NCI-H226 (cell line): ENCODE measurements at regions not wholly inside any gene's neighbourhood (a gene's known extent, or its start where the extent isn't known, plus 50 kb on each side); places are given as distances from the start of the nearest gene placed in this dataset.
"Not testable (repeated sequence)": the region's sequence is repeated elsewhere in the genome, so short reads cannot be mapped to it uniquely, and the experiment has no call there.

Source experiments
- DNase-seq: peaks from one replicate; pipeline ENCODE4 v3.0.0-alpha.2; 2015

GRCh38 chr1:221263831-221264767 is 384.9 kb downstream of the HLX start:
- DNase-seq: peak; percentile 16

- no peak for DNase-seq
Observed at GRCh38 chr1:221264848-221265247, 385.6 kb downstream of the HLX start.

- peak; percentile 33 for DNase-seq
Observed at GRCh38 chr1:221268295-221268694, 389.1 kb downstream of the HLX start.

GRCh38 chr1:221271701-221272100 is 392.5 kb downstream of the HLX start:
- no peak for DNase-seq

GRCh38 chr1:221272940-221273339 is 393.7 kb downstream of the HLX start:
- DNase-seq: no peak

DNA sequence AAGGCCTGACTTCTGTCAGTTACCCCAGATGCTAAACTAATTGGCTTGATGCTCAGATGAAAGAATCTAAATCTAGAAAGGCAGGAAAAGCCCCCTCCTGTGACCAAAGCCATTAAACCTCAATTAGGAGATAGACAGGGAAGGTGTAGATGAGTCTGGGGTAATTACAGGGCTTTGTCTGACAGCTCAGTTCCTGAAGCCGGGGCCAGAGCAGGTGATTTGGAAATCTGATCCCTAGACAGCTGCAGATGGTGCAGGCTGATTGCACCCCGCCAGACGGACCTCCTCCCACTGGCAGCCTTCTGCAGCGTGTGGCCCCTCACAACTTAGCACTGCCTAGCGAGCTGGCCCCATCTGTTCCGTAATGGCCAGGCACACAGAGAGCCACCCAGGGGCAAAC is 395.1 kb downstream of the HLX start:
- no peak for DNase-seq

GRCh38 chr1:221276896-221277409 is 397.7 kb downstream of the HLX start:
- no peak for DNase-seq

- no peak for DNase-seq
Observed at GRCh38 chr1:221279146-221279545, 399.9 kb downstream of the HLX start.

DNA sequence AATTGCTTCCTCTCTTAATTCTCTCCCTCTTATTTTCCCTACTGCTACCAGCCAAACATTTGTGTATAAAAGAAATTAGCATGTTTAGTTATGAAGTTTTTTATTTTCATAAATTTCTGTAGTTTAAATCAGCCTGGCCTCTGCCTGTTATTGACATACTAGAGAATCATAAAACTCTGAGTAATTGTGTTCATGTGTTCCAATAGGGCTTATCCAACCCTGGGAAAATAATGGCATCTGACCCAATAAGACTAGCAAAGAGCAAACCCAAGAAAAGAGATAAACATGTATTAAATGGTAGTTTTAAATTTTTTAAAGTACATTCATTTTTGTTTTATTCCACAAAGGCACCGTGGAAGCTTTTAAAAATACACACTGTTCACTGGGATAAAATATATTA is 404.3 kb downstream of the HLX start:
- DNase-seq: no peak

DNA sequence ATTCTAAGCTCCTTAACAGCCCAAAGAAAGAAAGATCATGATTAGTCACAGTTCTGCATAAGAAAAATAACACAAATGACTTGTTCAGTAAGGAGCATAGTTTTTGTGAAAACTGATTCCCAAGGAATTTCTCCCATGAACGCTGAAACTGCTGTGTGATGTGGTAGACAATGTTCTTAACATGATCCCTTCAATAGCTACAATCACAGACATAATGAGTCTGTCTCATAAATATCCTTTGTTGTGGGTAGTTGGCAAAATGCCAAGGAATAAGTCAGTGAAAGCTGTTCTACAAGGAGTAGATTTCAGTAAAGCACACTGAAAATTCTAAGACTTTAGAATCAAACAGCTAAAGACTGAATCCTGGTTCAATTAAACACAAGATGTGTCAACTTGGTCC is 404.8 kb downstream of the HLX start:
- DNase-seq: no peak

DNA sequence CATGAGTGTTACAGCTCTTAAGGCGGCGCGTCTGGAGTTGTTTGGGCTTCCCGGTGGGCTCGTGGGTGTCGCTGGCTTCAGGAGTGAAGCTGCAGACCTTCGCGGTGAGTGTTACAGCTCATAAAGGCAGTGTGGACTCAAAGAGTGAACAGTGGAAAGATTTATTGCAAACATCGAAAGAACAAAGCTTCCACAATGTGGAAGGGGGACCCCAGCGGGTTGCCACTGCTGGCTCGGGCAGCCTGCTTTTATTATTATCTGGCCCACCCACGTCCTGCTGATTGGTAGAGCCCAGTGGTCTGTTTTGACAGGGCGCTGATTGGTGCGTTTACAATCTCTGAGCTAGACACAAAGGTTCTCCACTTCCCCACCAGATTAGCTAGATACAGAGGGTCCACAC is 405.7 kb downstream of the HLX start:
- not testable (repeated sequence) for DNase-seq

GRCh38 chr1:221285458-221286210 is 406.4 kb downstream of the HLX start:
- DNase-seq: not testable (repeated sequence)

DNA sequence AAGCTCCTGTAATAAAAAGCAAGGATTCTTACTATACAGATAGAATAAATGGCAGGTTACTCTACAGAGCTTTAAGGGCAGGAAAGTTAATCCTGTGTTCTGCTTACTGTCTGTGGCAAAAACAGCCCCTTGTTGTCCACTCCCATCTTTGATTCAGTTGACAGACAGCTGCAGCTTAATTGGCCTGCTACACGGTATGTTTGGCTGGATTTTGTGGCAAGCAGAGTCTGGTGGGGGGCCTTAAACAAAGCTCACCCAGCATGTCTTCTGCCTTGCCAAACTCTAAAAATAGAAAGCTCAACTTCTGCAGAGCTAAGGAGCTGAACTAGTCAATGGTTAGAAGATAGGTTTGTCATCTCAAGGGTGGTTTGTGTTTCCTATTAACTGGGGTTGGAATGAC is 407.2 kb downstream of the HLX start:
- no peak for DNase-seq

GRCh38 chr1:221289103-221289502 is 409.9 kb downstream of the HLX start:
- no peak for DNase-seq

DNA sequence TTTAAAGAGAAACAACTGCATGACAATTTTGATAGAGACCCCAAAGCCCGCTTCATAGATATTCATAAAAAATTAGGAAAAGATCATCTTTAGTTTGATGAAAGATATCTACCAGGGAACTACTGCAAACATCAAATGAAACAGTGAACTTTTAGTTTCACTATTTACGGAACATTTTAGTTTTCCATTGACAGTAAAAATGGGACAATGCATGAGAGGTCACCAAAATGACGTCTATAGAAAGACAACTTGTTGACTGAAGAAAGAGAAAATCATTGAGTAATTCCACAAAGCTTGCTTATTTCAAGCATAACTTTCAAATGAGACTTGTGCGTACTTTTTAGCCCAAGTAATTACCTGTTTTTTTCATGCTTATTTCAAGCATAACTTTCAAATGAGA is 411.4 kb downstream of the HLX start:
- no peak for DNase-seq

DNA sequence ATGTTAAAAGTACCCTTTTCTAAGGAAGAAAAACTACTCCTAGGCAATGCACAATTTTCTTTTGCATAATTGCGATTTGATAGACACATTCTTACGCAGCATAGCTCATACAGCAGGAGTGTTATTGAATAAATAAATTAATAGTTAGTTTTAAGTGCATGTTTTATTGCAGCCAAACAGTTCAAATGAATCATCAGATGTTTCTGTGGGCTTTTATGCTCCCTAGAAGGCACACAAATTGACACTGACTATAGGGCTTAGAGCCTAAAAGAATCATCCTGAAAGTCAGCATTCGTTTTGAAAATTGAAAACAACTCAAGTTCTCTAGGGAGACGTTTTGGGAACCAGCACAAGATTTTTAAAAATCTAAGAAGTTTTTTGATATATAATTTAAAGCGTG is 411.9 kb downstream of the HLX start:
- no peak for DNase-seq

DNA sequence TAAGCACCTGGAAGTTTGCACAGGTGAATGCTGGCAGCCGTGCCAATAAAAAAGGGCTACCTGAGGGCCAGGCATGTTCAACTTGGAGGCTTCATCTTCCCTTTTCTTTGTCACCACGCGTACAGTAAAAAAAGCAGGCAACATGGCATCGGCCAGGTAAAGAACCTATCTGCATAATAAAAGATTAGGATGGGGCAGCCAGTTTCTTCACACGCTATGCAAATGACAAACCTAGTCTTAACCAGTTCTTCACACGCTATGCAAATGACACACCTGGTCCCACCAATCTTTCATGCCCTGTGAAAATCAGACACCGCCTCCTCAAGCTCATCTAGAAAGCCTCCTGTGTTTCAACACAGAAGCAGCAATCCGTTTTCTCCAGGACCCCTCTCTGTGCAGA is 413.4 kb downstream of the HLX start:
- DNase-seq: no peak

- peak; percentile 3 for DNase-seq
Observed at GRCh38 chr1:221294242-221294641, 415.0 kb downstream of the HLX start.

DNA sequence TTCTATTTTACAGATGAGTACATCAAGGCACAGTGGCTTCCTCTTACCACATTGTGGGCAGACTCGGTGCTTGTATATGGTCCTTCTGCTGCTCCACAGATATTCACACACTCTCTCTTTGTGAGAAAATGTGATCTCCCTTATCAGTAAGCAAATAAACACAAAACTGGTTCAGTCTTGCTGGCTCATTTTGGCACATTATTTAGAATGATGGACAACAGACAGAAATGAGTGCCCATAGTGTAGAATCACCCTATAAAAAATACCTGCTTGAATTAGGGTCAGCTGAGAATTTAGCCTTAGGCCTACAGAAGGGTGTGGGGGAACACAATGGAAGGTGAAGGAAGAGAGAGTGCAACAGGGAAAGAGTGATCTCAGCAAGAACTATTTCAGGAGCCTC is 423.1 kb downstream of the HLX start:
- DNase-seq: no peak

DNA sequence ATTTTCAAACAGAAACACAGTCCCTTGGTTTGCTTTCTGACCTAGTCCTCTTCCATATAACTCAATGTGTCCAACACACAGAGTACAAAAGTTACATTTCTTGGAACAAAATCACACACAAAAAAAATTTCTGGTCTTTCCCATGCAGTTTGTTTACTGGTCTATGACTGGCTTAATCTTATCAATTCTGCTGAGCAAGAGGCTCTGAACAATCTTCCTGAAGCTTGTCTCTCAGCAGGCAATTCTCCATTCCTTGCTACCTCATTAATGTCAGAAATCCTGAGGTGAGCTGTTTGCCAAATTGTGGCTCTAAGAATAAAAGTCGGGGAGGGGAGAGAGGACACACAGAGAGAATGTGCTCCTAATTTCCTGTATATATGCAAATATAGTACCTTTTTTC is 423.6 kb downstream of the HLX start:
- no peak for DNase-seq

- DNase-seq: no peak
Observed at GRCh38 chr1:221303623-221304022, 424.4 kb downstream of the HLX start.

DNA sequence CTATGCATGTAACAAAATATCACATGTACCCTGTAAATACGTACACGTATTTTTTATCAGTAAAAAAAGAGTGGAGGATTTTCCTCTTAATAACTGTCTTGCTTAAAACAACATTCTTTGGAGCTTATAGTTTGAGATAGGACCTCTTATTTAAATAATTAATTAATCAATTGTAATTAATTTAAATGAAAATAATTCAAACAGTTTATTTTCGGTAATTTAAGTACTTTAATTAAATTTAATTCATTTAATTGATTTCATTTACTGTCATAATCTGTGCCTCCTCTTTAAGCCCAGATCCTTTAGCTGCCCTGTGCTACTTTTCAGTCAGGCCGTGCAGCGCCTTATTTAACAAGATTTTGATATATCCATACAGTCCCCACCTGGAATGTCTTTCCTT is 427.0 kb downstream of the HLX start:
- no peak for DNase-seq

DNA sequence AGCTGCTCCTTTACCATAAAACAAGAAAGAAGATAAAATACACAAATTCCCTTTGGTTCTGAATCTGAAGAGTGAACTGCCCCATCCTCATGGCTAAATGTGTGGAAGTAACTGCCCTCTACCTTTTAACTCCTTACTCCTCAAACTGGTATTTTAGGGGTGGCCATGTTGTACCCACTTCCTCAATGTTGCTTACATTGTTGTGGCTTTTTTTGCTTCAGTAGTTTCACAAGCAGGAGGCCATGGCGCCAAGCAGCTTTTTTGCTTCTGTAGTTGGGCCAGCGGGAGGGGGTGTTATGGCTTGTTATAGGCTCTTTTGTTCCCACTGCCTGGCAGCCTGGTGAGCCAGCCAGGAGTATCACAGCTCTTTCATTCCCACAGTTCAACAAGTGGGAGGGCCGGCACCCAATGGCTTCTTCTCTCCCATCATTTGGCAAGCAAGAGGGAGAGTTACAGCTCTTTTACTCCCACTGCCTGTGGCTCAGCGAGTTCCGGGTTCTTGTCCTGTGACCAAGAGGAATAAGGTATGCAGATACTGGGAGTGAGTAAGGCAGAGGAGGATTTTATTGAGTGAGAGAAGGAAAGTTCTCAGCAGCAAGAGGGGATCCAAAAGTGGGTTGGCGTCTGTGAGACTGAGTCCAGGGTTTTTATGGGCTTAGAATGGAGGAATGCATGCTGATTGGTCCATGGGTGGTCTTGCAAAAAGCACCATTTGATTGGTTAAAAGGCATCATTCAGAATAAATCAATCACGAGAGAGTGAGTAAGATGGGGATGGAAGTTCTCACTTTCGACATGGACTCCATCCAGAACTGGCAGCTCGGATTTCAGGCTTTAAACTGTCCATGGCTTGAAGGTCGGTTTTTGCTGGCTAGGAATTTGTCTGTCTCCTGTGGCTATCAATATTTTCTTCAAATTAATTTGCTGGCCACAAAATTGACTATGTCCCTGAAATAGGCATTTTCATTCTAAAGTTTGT is 429.6 kb downstream of the HLX start:
- no peak for DNase-seq
